HG03064 (cell line): ENCODE measurements at regions not wholly inside any gene's neighbourhood (a gene's known extent, or its start where the extent isn't known, plus 50 kb on each side); places are given as distances from the start of the nearest gene placed in this dataset.
A peak's percentile ranks its signal among the peaks of the same experiment; 100 is the strongest.

Experiments
- ATAC-seq: cut with Tn5 transposase; IDR thresholded peaks from one replicate; pipeline ENCODE4 v1.9.1; 2021; ENCODE audit warnings: low read depth; ENCODE audit not compliant: unreplicated experiment

- no peak for ATAC-seq
Measured at GRCh38 chr13:44116562-44117332, 237.0 kb downstream of the LACC1 start.

DNA sequence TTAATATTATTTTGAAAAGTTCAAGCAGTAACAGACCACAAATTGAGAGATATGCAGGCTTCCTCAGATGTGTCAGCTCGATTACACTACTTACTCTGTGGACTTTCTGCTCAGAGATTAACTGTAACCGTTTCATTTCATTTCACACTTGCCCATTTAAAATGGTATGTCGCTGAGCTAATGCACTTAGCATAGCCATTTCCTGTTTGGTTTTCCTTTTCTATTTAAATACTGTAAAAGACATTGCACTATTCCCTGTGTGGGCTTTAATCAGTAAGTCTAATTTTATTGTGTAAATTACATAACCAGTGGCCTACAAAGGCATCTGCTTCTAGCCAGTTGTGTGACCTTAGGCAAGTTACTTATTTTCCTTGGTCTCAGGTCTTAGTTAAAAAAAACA is 237.6 kb downstream of the LACC1 start:
- no peak for ATAC-seq

DNA sequence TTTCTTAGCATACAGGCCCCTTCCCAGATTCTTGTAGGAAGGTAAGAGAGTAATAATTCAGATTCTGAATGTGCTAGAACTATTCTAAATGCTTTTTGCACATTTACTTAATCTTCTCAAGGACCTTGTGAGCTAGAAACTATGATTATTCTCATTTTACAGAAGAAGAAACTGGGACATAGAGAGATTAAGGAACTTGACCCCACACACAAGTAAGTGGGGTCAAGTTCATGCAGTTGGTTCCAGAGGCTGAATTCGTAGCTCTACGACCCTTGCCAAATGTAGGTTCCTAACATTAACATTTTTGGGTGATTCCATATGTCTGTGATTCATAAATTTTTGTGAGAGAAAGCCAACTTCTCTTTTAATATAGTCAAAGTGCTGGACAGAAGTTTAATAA is 238.1 kb downstream of the LACC1 start:
- no peak for ATAC-seq

DNA sequence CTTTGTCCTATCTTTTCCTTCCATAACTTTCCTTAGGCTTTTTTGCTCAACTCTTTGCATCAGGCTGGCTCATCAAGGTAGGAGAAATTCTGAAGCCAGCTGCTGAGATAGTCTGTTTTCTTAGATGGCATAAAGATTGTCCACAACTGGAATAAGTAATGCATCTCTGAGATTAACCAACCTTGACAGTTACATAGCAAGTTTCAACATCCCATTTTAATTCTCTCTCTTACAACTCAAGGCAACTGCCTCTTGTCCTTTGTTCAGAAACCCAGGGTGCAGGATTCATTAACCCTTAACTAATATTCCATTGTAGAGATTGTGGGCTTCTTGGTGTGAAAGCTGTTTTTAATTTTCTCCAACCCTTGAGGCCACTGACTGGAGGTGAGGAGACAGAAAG is 239.2 kb downstream of the LACC1 start:
- no peak for ATAC-seq

DNA sequence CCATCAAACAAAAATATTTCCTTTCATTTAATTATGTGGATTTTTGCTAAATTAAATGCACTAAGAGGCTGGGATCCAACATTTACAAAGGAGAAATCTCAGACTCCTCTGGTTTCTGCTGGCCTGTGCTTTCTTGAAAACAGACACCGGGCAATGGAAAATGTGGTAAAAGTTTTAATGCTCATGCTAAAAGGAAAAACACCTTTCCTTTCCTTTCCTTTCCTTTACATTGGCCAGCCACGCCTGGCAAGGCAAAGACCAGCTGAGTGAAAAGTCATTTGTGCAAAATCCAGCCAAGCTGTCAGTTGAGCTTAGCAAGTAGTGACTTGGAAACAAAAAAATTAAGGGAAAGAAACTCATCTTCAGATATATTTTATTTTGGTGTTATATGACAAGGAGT is 240.3 kb downstream of the LACC1 start:
- no peak for ATAC-seq

DNA sequence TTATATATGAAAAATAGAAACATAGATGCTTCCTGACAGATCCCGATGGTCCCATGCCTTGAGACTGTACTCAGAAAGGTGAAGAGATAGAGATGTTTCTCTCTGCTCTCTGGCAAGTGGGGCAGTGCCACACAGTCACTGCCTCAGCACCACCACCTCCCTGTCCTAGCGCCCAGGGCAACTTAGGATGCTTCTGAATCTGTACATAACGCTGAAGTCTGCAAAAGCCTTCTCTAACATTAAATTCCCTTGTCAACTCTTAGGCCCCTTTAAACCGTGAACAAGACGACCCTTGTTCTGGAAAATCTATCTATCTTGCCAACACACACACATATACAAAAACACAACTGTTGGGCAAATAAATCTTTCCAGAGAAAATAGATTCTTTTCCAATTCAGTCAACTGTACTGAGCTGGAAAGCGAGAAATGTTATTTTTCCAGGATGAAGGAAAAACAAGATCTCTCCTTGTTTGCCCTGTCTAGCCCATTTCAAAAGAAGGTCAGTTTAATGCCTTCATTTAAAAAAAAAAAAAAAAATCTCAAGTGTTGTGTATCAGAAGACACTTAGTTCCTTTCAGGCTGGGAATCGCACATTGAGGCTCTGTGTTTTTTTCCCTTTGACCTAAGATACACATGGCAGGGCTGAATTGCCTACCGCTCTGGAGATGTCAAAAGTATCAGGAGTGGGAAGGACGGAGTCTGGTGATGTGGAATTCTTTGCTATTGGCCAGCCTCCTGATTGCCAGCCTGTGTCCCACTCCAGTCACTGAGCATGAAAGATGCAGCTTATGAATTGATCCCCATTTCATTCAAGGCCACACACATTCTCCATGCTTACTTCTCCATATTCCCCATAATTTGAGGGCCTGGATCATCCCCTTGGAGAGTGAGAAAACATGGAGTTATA is 241.4 kb downstream of the LACC1 start:
- no peak for ATAC-seq

DNA sequence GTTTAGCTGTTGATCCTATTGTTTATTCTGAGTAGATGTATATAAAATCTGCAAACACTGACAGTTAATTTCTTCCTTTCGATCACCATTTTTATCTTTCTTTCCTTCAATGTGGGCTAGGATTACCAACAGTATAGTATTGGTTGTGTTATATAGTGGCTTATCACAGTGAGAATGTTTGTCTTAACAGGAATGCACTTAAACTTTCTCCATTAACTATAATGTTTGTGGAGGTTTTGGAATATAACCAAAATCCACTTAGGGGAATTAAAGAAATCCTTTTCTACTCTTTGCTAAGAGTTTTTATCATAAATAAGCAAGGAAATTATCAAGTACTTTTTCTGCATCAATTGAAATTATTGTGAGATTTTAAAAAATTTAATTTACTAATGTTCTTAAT is 244.6 kb downstream of the LACC1 start:
- ATAC-seq = no peak

- ATAC-seq = no peak
Measured at GRCh38 chr13:44125943-44126469, 246.3 kb downstream of the LACC1 start.

DNA sequence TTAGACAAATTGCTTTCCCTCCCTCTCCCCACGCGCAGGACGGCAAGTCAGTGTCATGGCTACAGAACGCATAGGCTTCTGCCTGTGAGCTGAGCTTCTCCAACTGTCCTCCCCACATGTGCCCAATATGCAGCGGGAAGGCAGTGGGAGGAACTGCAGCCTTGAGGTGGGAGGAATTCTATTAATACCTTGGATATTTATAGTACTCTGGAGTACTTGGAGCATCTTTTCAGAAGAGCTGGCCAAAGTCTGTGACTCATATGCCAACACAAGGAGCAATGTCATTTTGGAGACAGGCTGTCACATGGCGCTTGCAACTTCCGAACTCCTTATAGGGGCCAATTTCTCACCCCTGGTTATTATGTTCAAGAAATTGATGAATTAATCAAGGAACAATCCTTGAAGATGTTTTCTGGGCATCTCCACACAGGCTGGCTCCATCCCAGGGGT is 245.0 kb upstream of the SERP2 start:
- ATAC-seq = no peak

DNA sequence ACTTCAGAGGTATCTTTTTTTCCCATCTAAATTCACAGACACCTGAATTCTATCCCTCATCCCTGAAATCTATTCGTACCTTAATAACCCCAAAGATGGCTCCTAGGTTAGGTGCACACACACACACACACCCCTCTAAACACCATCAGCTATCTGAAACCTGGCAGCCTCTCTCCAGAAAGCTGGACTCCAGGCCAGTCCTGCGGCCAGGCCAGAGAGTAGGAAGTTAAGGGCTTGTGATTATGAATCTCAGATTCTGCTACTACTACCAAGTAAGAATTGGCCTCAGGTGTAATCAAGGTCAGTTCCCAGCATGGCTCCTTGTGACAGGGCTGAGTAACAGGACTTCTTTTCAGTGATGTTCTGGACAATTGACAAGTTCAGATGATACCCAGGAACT is 244.2 kb upstream of the SERP2 start:
- no peak for ATAC-seq

DNA sequence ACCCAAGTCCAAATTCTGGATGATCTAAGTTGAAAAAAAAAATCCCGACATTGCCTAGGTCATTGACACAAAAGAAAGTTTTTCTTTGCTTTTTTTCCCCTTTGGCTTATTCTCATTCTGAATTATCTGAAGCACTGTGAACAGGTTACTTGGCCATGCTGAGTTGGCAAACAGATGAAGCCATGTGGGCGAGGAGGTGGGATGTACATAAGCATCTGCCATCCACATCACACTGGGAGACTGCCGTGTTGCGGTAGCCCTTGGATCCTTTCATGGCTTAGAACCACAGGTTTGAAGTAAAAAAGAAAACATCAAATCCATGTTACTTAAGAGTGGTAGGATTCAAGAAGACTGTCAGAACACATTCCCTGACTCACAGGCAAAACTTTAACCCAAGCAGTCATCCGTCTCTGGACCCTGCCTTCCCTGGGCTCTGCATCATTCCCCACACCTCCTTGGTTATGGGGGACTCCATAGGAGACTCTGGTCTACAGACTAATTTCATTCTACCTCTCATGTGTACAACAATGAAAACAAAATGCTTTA is 242.5 kb upstream of the SERP2 start:
- ATAC-seq = no peak

DNA sequence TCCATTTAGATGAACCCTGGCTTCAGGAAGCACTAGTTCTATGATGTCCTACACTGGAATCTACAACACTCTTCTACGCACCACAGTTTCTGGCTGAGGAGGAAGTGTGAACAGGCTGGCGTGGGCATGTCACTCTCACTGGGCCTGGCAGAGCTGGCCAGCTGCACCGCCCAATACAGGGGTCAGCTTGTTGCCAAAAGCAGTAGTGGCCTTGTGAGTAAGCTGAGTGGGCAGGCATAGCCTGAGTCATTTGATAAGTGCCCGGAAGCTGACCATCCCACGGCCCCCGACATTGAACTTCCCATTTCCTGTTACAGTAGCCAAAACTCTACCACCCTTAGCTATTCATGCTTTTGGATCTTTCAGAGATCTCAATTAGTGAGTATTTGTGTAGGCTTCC is 240.9 kb upstream of the SERP2 start:
- no peak for ATAC-seq

- ATAC-seq = no peak
Measured at GRCh38 chr13:44133626-44134025, 240.0 kb upstream of the SERP2 start.

- ATAC-seq = no peak
Measured at GRCh38 chr13:44135566-44135965, 238.1 kb upstream of the SERP2 start.

GRCh38 chr13:44136696-44137268 is 236.8 kb upstream of the SERP2 start:
- no peak for ATAC-seq

- no peak for ATAC-seq
Measured at GRCh38 chr13:44137466-44137865, 236.2 kb upstream of the SERP2 start.

GRCh38 chr13:44140146-44140545 is 233.5 kb upstream of the SERP2 start:
- no peak for ATAC-seq

DNA sequence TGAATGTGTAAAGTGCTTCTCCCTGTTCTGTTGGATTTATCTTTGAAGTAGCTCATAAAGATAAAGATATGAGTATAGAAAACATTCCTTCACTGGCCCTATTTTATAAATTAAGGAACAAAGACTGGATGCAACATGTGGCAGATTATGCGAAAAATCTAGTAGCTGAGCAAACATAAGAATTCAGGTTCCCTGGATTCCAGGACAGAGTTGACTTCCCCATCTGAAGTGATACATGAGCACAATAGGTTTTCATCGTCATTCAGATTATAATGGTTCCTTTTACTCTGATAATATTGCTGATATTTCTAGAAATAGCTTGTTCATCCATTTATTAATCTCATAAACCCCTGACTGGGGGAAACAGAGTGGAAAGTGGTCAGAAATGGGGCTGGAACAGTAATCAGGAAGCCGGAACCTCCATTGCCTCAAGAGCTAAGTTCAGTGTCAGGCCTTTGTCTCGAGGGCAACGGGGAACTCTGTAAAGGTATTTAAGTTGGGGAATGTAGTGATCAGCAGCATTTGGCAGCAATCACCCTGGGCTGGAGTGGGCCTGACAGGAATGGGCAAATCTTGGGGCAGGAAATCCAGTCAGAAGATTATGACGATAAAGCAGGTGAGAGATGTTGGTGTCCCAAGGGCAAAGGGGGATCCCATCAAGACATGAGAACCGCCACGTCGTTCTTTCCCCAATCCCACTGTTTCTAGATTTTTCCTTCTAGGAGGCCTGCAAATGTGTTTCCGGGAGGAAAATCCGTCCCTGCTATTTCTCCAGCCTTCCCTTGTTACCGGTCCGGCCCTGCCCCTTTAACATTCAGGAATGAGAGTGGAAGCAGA is 232.5 kb upstream of the SERP2 start:
- ATAC-seq = no peak

DNA sequence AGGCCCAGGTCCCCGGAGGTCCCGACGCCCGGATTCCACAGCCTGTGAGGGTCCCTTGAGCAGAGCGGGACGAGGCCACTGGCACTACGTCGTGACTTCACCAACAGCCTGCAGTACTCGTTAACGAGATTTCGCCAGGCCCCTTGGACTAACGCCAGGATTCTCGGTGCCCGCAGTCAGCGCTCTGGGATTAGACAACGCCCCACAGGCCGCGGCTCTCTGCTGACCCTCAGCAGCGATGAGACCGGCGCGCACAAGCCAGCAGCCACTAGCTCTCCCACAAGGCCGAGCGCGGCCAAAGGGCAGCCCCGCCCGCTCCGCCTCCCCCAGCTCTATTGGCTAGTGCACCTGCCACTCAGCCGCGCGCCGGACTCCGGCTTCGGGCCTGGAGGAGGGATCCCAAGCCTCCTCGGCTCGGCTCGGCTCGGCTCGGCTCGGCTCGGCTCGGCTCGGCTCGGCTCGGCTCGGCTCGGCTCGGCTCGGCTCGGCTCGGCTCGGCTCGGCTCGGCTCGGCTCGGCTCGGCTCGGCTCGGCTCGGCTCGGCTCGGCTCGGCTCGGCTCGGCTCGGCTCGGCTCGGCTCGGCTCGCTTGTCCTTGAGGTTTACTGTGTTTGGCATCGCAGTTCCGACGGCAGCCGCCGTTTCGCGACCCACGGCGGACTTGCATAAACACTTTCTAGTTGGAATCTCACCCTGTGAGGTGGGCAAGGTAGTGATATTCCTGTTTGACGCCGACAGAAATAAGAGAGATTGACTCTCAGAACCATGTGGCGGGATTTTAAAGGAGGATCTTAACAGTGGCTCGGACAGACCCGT is 231.7 kb upstream of the SERP2 start:
- ATAC-seq = peak; percentile 100
